ENCODE measurements at regions not wholly inside any gene's neighbourhood (a gene's known extent, or its start where the extent isn't known, plus 50 kb on each side); places are given as distances from the start of the nearest gene placed in this dataset.

GRCh38 chr2:212626371-212626918, 87.8 kb upstream of the ERBB4 start (continued):
- no peak for TF ChIP-seq E2F4 (CRISPR knock-in tag; IDR thresholded peaks at IDR 0.05; ENCODE audit: borderline replicate concordance, low read depth)
- no peak for TF ChIP-seq TEAD1 (CRISPR knock-in tag; IDR thresholded peaks at IDR 0.05)
- TF ChIP-seq, protein P1, sequence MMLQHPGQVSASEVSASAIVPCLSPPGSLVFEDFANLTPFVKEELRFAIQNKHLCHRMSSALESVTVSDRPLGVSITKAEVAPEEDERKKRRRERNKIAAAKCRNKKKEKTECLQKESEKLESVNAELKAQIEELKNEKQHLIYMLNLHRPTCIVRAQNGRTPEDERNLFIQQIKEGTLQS (CRISPR knock-in tag; conservative IDR thresholded peaks at IDR 0.05): no peak
- TF ChIP-seq ZNF121 (CRISPR knock-in tag; IDR thresholded peaks at IDR 0.05): no peak
- TF ChIP-seq, protein P2, sequence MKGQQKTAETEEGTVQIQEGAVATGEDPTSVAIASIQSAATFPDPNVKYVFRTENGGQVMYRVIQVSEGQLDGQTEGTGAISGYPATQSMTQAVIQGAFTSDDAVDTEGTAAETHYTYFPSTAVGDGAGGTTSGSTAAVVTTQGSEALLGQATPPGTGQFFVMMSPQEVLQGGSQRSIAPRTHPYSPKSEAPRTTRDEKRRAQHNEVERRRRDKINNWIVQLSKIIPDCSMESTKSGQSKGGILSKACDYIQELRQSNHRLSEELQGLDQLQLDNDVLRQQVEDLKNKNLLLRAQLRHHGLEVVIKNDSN (CRISPR knock-in tag; IDR thresholded peaks at IDR 0.05): no peak
- TF ChIP-seq GABPB1 (CRISPR knock-in tag; IDR thresholded peaks at IDR 0.05): no peak
- no peak for TF ChIP-seq ETV6 (CRISPR knock-in tag; IDR thresholded peaks at IDR 0.05)
- no peak for TF ChIP-seq ZNF423 (CRISPR knock-in tag; IDR thresholded peaks at IDR 0.05)
- no peak for TF ChIP-seq SP1 (CRISPR knock-in tag; conservative IDR thresholded peaks at IDR 0.05)
- TF ChIP-seq, protein P3, sequence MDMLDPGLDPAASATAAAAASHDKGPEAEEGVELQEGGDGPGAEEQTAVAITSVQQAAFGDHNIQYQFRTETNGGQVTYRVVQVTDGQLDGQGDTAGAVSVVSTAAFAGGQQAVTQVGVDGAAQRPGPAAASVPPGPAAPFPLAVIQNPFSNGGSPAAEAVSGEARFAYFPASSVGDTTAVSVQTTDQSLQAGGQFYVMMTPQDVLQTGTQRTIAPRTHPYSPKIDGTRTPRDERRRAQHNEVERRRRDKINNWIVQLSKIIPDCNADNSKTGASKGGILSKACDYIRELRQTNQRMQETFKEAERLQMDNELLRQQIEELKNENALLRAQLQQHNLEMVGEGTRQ (CRISPR knock-in tag; IDR thresholded peaks at IDR 0.05): no peak
- no peak for TF ChIP-seq NR2C2 (CRISPR knock-in tag; IDR thresholded peaks at IDR 0.05)
- TF ChIP-seq RELA (CRISPR knock-in tag; IDR thresholded peaks at IDR 0.05; ENCODE audit: borderline replicate concordance): no peak

DNA sequence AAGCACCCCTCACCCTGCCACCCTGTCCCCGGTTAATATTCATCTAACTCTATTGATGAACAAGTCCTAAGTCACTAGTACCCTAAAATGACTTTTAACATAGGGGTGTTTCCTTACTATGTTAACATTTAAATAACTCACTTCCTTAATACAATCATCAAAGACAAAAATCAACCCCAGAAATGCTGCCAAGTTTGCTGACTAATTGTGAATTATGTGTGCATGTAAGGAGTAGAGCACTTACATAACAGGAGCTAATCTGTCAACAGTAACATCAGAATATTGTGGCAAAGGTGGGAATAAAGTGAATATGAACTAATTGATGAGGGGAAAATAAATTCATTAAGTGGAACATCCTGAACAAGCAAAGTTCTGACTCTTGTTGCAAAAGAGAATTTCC, 81.4 kb upstream of the ERBB4 start:
- DNase-seq (ENCODE audit: low spot score): no peak
- POLR2A ChIA-PET: no interaction called here
- CTCF ChIA-PET: no interaction called here
- Mint-ChIP-seq H3K4me3 (no peak overlapping the region), H3K27me3 (ENCODE audit: low read depth) (no peaks in the 10 kb centered on the region), H3K27ac (no peak overlapping the region), H3K9me3 (no peaks in the 10 kb centered on the region), H3K4me1 (no peaks in the 10 kb centered on the region), H3K36me3 (no peaks in the 10 kb centered on the region)
- no peak for ATAC-seq
- TF ChIP-seq E2F1 (CRISPR knock-in tag; IDR thresholded peaks at IDR 0.05): no peak
- TF ChIP-seq TEAD4 (CRISPR knock-in tag; IDR thresholded peaks at IDR 0.05): no peak
- no peak for TF ChIP-seq IRF2 (CRISPR knock-in tag; IDR thresholded peaks at IDR 0.05; ENCODE audit: borderline replicate concordance, low read depth)
- TF ChIP-seq FOXP4 (CRISPR knock-in tag; IDR thresholded peaks at IDR 0.05): no peak
- no peak for TF ChIP-seq PREB (CRISPR knock-in tag; IDR thresholded peaks at IDR 0.05; ENCODE audit: borderline replicate concordance)
- no peak for TF ChIP-seq JAZF1 (CRISPR knock-in tag; IDR thresholded peaks at IDR 0.05)
